ENCODE measurements at regions not wholly inside any gene's neighbourhood (a gene's known extent, or its start where the extent isn't known, plus 50 kb on each side); places are given as distances from the start of the nearest gene placed in this dataset.

DNA sequence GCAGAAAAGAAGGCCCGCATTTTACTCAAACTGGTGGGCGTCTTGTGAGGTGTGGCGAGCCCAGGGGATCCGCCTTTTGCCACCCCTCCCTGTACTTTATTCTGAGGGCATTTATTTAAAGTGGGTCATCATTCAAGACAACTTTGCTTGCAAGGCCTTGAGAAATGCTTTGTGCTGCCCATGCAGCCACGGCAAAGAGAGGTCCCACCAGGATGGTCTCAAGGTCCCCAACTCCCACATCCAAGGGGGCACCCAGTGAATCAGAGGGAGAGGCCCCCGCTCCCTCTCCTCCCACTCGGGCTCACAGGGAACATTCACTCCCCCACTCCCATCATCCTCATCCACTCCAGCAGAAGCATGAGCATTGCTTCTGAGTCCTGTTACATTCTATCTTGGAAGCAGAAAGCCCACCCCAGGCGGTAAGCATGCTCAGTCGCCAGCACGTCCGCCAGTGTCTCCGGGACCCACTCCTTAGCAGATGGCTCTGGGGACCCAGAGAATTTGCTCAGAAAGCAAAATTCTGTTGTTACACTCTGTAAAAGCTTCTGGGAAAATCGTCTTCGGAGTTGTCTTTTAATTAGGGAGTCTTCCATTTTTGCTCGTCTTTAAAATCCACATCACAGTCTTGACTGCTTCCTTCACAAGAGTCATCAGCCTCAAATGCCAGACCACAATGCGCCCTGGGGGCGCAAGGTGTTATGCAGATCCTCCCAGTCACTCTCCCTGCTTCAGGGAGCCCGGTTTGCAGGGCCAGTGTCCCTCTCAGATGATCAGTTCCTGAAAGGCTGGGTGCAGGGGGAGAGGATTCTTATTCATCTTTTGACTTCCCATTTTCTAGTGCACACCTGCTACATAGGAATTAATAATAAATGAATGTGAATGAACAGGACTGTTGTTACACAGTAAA lies 99.4 kb upstream of the NCK2 start:
- no peaks in the 10 kb centered on the region for H3K9me3 Mint-ChIP-seq (ENCODE audit: low read depth)
- H3K36me3 Mint-ChIP-seq, result no peaks in the 10 kb centered on the region
- H3K27ac Mint-ChIP-seq, result no peak overlapping the region
- H3K4me1 Mint-ChIP-seq, result no peaks in the 10 kb centered on the region
- H3K4me3 Mint-ChIP-seq, result no peak overlapping the region
- CTCF ChIA-PET, result no interaction called here
- ATAC-seq, result no peak
- peaks cover 12% of the 10 kb centered on the region for H3K27me3 Mint-ChIP-seq
- DNase-seq, result no peak

- Mint-ChIP-seq H3K27me3 (peaks cover 12% of the 10 kb centered on the region), H3K27ac (no peak overlapping the region), H3K36me3 (no peaks in the 10 kb centered on the region), H3K4me1 (no peaks in the 10 kb centered on the region), H3K4me3 (no peak overlapping the region), H3K9me3 (ENCODE audit: low read depth) (no peaks in the 10 kb centered on the region)
- CTCF ChIA-PET, result no interaction called here
- ATAC-seq (no peak), DNase-seq (no peak)
Measured at GRCh38 chr2:105644174-105644980, 100.3 kb upstream of the NCK2 start.

GRCh38 chr2:105643405-105644173 lies 101.1 kb upstream of the NCK2 start:
- Mint-ChIP-seq H3K27ac (no peak overlapping the region), H3K9me3 (ENCODE audit: low read depth) (no peaks in the 10 kb centered on the region), H3K4me3 (no peak overlapping the region), H3K4me1 (no peaks in the 10 kb centered on the region), H3K27me3 (peaks cover 12% of the 10 kb centered on the region), H3K36me3 (no peaks in the 10 kb centered on the region)
- CTCF ChIA-PET, result no interaction called here
- DNase-seq (no peak), ATAC-seq (no peak)

- CTCF ChIA-PET, result no interaction called here
- H3K36me3 Mint-ChIP-seq, result no peaks in the 10 kb centered on the region
- no peaks in the 10 kb centered on the region for H3K4me1 Mint-ChIP-seq
- H3K9me3 Mint-ChIP-seq (ENCODE audit: low read depth), result no peaks in the 10 kb centered on the region
- H3K27ac Mint-ChIP-seq, result no peak overlapping the region
- H3K4me3 Mint-ChIP-seq, result no peak overlapping the region
- H3K27me3 Mint-ChIP-seq, result peaks cover 7% of the 10 kb centered on the region
- DNase-seq, result no peak
- no peak for ATAC-seq
Measured at GRCh38 chr2:105641389-105641811, 103.3 kb upstream of the NCK2 start.

DNA sequence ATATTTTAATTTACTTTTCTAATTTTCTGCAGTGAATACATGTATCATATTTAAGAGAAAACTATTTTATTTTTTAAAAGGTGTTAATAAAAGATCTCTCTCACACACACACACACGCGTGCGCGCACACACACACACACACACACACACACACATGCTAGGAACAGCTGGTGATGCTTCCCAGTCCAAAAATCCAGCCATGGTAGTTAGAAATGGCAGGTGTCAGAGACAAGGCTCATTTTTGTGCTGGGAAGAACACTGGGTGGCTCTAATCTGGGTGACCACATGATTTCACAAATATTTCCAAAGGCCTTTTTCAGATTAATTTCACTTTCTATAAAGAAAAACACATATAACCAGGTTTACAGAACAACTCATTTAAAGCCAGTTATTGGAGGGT lies 104.5 kb upstream of the NCK2 start:
- no peak overlapping the region for H3K27ac Mint-ChIP-seq
- ATAC-seq (no peak), DNase-seq (no peak)
- H3K36me3 Mint-ChIP-seq, result no peaks in the 10 kb centered on the region
- H3K9me3 Mint-ChIP-seq (ENCODE audit: low read depth), result no peaks in the 10 kb centered on the region
- CTCF ChIA-PET, result no interaction called here
- no peaks in the 10 kb centered on the region for H3K4me1 Mint-ChIP-seq
- peaks cover 6% of the 10 kb centered on the region for H3K27me3 Mint-ChIP-seq
- H3K4me3 Mint-ChIP-seq, result no peak overlapping the region

DNA sequence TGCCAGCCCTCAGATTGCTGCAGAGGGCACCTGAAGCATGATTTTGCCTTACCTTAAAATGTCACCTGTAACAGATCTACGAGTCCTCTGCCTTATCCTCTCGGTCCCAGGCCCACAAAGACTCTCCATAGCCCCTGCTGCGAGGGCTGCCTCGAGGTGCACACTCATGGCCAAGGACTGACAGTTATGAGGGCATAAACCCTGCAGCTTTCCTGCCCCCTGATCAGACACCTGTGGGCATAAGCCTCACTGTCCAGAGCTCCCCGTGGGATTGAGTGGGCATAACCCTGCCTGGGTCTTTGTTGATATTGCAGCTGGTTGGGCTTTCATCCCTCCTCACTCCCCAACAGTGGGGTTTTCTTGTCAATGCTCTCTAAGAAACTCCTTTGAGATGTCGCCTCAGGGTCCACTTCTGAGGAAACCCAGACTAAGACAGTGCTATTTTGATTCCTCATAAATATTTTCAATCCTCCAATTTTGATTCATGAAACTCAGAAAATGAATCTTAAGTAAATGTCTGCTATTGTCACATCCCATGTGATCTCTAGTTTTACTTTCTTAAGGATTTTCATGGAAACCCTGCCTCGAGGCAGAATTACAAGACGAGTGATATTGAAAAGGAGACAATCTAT lies 108.5 kb upstream of the NCK2 start:
- ATAC-seq (no peak), DNase-seq (no peak)
- Mint-ChIP-seq H3K4me1 (no peaks in the 10 kb centered on the region), H3K9me3 (ENCODE audit: low read depth) (no peaks in the 10 kb centered on the region), H3K27ac (no peak overlapping the region), H3K36me3 (no peaks in the 10 kb centered on the region), H3K4me3 (no peak overlapping the region), H3K27me3 (peaks cover 5% of the 10 kb centered on the region)
- CTCF ChIA-PET, result no interaction called here

GRCh38 chr2:105635564-105635963 lies 109.1 kb upstream of the NCK2 start:
- Mint-ChIP-seq H3K27me3 (peaks cover 5% of the 10 kb centered on the region), H3K9me3 (ENCODE audit: low read depth) (no peaks in the 10 kb centered on the region), H3K36me3 (no peaks in the 10 kb centered on the region), H3K4me3 (no peak overlapping the region), H3K27ac (no peak overlapping the region), H3K4me1 (no peaks in the 10 kb centered on the region)
- no peak for DNase-seq
- no peak for ATAC-seq
- CTCF ChIA-PET, result no interaction called here

DNA sequence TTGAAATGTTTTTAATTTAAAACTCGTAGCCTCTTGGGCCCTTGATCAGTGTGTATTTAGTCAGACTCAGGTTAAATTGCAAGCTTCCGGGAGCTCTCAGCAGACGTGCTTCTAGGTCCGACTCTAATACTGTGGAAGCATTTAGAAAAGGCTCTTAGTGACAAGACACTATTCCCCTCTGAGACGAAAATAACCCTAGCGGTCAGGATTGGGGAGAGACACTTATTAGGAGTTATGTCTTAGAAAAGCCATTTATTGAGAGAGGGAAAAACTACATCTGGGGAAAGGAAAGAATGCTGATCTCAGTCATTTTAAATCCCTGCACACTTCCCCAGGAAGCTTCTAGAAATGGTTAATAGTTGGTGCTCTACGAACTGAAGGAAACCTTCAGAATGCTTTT lies 110.5 kb upstream of the NCK2 start:
- Mint-ChIP-seq H3K9me3 (ENCODE audit: low read depth) (no peaks in the 10 kb centered on the region), H3K4me1 (peaks cover 2% of the 10 kb centered on the region), H3K36me3 (no peaks in the 10 kb centered on the region), H3K27ac (no peak overlapping the region), H3K27me3 (peaks cover 7% of the 10 kb centered on the region), H3K4me3 (no peak overlapping the region)
- CTCF ChIA-PET, result no interaction called here
- DNase-seq, result no peak
- ATAC-seq, result no peak

DNA sequence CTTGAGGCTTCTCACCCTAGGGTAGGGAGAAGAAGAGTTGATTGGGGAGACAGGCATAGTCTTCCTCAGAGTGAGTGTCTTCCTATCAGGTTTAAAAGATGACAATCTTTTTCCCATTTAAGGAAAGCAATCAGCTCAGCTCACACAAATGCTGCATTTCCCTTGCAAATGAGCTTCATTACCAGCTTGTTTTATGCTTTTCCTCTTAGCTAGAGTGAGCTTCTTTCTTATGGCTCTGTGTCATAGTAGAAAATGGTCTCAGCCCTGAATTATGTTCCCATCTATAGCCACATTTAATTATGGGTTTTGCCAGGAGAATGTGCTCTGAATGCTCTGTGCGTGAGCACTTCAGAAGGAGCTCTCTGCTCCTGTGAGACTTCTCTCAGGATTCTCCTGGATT lies 112.8 kb upstream of the NCK2 start:
- no peaks in the 10 kb centered on the region for H3K36me3 Mint-ChIP-seq
- H3K4me3 Mint-ChIP-seq, result no peak overlapping the region
- CTCF ChIA-PET, result interaction anchor here (1.0 kb wide), 1 partner anchor 14 kb away, joined by 3 read pairs; no protein-coding TSS in a partner anchor
- H3K4me1 Mint-ChIP-seq, result peaks cover 2% of the 10 kb centered on the region
- H3K9me3 Mint-ChIP-seq (ENCODE audit: low read depth), result no peaks in the 10 kb centered on the region
- no peak for ATAC-seq
- no peak for DNase-seq
- H3K27me3 Mint-ChIP-seq, result peaks cover 18% of the 10 kb centered on the region
- no peak overlapping the region for H3K27ac Mint-ChIP-seq

- no peak for DNase-seq
- Mint-ChIP-seq H3K27ac (no peak overlapping the region), H3K27me3 (peaks cover 22% of the 10 kb centered on the region), H3K4me1 (peaks cover 2% of the 10 kb centered on the region), H3K36me3 (no peaks in the 10 kb centered on the region), H3K9me3 (ENCODE audit: low read depth) (no peaks in the 10 kb centered on the region), H3K4me3 (no peak overlapping the region)
- no peak for ATAC-seq
- CTCF ChIA-PET, result no interaction called here
Measured at GRCh38 chr2:105631011-105631410, 113.7 kb upstream of the NCK2 start.

- peaks cover 2% of the 10 kb centered on the region for H3K9me3 Mint-ChIP-seq (ENCODE audit: low read depth)
- DNase-seq (no peak), ATAC-seq (no peak)
- CTCF ChIA-PET, result no interaction called here
- H3K4me1 Mint-ChIP-seq, result peaks cover 2% of the 10 kb centered on the region
- H3K27ac Mint-ChIP-seq, result no peak overlapping the region
- no peaks in the 10 kb centered on the region for H3K36me3 Mint-ChIP-seq
- peaks cover 31% of the 10 kb centered on the region for H3K27me3 Mint-ChIP-seq
- no peak overlapping the region for H3K4me3 Mint-ChIP-seq
Measured at GRCh38 chr2:105629634-105630033, 115.1 kb upstream of the NCK2 start.

DNA sequence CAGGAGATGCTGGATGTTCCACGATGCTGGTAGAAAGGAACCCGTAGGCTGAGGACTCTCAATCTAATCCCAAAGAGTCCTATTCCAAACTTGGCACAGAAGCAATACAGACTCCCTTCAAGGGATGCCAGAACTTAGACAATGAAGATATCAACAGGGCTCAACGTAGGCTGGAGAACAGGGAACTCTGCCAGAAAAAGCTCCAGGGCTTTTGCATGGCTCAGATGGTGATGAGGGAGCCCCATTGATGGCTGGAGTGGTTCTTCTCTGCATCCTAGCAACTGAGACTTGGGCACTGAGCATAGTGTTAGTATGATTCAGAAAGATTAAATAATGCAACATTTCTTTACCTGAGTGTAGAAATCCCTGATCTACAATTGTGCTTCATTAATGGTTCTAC lies 117.2 kb upstream of the NCK2 start:
- H3K4me1 Mint-ChIP-seq, result peaks cover 2% of the 10 kb centered on the region
- CTCF ChIA-PET, result no interaction called here
- H3K36me3 Mint-ChIP-seq, result no peaks in the 10 kb centered on the region
- H3K9me3 Mint-ChIP-seq (ENCODE audit: low read depth), result peaks cover 2% of the 10 kb centered on the region
- no peak for ATAC-seq
- no peak overlapping the region for H3K4me3 Mint-ChIP-seq
- H3K27ac Mint-ChIP-seq, result no peak overlapping the region
- H3K27me3 Mint-ChIP-seq, result peaks cover 34% of the 10 kb centered on the region
- no peak for DNase-seq

DNA sequence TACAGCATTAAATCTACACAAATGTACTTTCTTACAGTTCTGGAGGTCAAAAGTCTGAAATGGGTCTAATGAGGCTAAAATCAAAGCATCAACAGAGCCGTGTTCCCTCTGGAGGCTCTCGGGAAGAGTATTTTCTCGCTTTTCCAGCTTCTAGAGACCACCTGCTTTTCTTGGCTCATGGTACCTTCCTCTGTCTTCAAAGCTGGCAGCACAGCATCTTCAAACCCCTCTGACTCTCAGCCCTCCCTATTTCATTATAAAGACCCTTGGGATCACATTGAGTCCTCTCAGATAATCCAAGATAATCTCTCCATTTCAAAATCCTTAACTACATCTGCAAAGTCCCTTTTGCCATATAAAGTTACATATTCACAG lies 117.8 kb upstream of the NCK2 start:
- CTCF ChIA-PET, result no interaction called here
- H3K36me3 Mint-ChIP-seq, result no peaks in the 10 kb centered on the region
- H3K27ac Mint-ChIP-seq, result no peak overlapping the region
- peaks cover 2% of the 10 kb centered on the region for H3K9me3 Mint-ChIP-seq (ENCODE audit: low read depth)
- DNase-seq (no peak), ATAC-seq (no peak)
- H3K27me3 Mint-ChIP-seq, result peaks cover 36% of the 10 kb centered on the region
- H3K4me1 Mint-ChIP-seq, result peaks cover 2% of the 10 kb centered on the region
- no peak overlapping the region for H3K4me3 Mint-ChIP-seq
